ENCODE measurements at regions not wholly inside any gene's neighbourhood (a gene's known extent, or its start where the extent isn't known, plus 50 kb on each side); places are given as distances from the start of the nearest gene placed in this dataset.
A peak's percentile ranks its signal among the peaks of the same experiment; 100 is the strongest.
"Not testable (repeated sequence)": the region's sequence is repeated elsewhere in the genome, so short reads cannot be mapped to it uniquely, and the experiment has no call there.

DNA sequence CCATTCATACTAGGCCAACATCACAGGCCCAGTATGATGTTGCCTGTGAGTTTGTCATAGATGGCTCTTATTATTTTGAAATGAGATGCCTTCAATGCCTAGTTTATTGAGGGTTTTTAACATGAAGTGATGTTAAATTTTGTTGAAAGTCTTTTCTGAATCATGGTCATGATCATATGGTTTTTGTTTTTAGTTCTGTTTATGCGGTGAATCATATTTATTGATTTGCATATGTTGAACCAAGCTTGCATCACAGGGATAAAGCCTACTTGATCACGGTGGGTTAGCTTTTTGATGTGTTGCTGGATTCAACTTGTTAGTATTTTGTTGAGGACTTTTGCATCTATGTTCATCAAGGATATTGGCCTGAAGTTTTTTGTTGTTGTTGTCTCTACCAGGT is 195.8 kb upstream of the FN1 start:
- no peaks in the 10 kb centered on the region for H3K36me3 ChIP-seq (ENCODE audit: insufficient read depth, low read length)
- H4K20me1 ChIP-seq (ENCODE audit: insufficient read depth, low read length) = no peaks in the 10 kb centered on the region
- no peak overlapping the region for H2AFZ ChIP-seq (ENCODE audit: low read length)
- H3K4me1 ChIP-seq (ENCODE audit: insufficient read depth, low read length) = peaks cover 14% of the 10 kb centered on the region
- TF ChIP-seq, protein P1, sequence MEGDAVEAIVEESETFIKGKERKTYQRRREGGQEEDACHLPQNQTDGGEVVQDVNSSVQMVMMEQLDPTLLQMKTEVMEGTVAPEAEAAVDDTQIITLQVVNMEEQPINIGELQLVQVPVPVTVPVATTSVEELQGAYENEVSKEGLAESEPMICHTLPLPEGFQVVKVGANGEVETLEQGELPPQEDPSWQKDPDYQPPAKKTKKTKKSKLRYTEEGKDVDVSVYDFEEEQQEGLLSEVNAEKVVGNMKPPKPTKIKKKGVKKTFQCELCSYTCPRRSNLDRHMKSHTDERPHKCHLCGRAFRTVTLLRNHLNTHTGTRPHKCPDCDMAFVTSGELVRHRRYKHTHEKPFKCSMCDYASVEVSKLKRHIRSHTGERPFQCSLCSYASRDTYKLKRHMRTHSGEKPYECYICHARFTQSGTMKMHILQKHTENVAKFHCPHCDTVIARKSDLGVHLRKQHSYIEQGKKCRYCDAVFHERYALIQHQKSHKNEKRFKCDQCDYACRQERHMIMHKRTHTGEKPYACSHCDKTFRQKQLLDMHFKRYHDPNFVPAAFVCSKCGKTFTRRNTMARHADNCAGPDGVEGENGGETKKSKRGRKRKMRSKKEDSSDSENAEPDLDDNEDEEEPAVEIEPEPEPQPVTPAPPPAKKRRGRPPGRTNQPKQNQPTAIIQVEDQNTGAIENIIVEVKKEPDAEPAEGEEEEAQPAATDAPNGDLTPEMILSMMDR (IDR thresholded peaks at IDR 0.05; ENCODE audit: extremely low read depth, low read depth, low read length) = no peak
- H3K27ac ChIP-seq (ENCODE audit: low read depth, low read length) = no peak overlapping the region
- H3K4me2 ChIP-seq (ENCODE audit: insufficient read depth, low read length) = no peak overlapping the region
- no peak overlapping the region for H3K4me3 ChIP-seq (ENCODE audit: insufficient read depth, low read length)
- H3K27me3 ChIP-seq (ENCODE audit: insufficient read depth, low read length) = no peaks in the 10 kb centered on the region
- no peak for DNase-seq (ENCODE audit: insufficient read length, low spot score, missing footprints)
- H3K9me3 ChIP-seq (ENCODE audit: low read depth, low read length) = no peaks in the 10 kb centered on the region
- no peaks in the 10 kb centered on the region for H3K79me2 ChIP-seq (ENCODE audit: insufficient read depth, low read length)

DNA sequence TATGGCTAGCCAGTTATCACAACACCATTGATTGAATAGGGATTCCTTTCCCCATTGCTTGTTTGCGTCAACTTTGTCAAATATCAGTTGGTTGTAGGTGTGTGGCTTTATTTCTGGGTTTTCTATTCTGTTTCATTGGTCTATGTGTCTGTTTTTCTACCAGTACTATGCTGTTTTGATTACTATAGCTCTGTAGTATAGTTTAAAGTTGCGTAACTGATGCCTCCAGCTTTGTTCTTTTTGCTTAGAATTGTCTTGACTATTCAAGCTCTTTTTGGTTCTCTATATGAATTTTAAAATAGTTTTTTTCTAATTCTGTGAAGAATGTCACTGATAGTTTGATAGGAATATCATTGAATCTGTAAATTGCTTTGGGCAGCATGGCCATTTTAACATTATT is 194.9 kb upstream of the FN1 start:
- not testable (repeated sequence) for H2AFZ ChIP-seq (ENCODE audit: low read length); H3K4me3 ChIP-seq (ENCODE audit: insufficient read depth, low read length); DNase-seq (ENCODE audit: insufficient read length, low spot score, missing footprints); H3K27me3 ChIP-seq (ENCODE audit: insufficient read depth, low read length); H4K20me1 ChIP-seq (ENCODE audit: insufficient read depth, low read length); H3K27ac ChIP-seq (ENCODE audit: low read depth, low read length); H3K79me2 ChIP-seq (ENCODE audit: insufficient read depth, low read length); H3K9me3 ChIP-seq (ENCODE audit: low read depth, low read length); H3K4me2 ChIP-seq (ENCODE audit: insufficient read depth, low read length); H3K36me3 ChIP-seq (ENCODE audit: insufficient read depth, low read length)
- peaks cover 20% of the 10 kb centered on the region for H3K4me1 ChIP-seq (ENCODE audit: insufficient read depth, low read length)

DNA sequence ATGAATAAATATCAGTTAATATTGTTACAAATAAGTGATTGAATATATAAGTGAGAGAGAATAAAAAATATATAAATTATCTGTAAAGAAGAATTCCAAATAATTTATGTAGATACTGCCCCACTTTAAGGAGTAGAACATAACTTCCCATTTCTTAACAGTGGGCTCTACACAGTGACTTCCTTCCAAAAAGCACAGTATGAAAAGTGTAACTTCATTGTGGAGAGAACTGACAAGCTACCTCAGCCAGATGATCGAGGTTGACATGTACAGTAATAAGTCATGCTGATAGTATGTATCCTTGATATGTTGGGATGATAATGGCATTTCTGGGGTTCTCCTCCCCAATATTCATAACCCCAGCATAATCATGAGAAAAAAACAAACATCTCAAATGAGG is 191.9 kb upstream of the FN1 start:
- Histone ChIP-seq H3K27me3 (ENCODE audit: insufficient read depth, low read length) (no peaks in the 10 kb centered on the region), H2AFZ (ENCODE audit: low read length) (no peak overlapping the region), H3K79me2 (ENCODE audit: insufficient read depth, low read length) (no peaks in the 10 kb centered on the region), H3K36me3 (ENCODE audit: insufficient read depth, low read length) (no peaks in the 10 kb centered on the region), H3K27ac (ENCODE audit: low read depth, low read length) (peak overlapping the region; percentile 85), H3K4me1 (ENCODE audit: insufficient read depth, low read length) (peaks cover 34% of the 10 kb centered on the region), H3K4me2 (ENCODE audit: insufficient read depth, low read length) (no peak overlapping the region), H3K9me3 (ENCODE audit: low read depth, low read length) (no peaks in the 10 kb centered on the region), H4K20me1 (ENCODE audit: insufficient read depth, low read length) (no peaks in the 10 kb centered on the region), H3K4me3 (ENCODE audit: insufficient read depth, low read length) (no peak overlapping the region)
- DNase-seq (ENCODE audit: insufficient read length, low spot score, missing footprints) = no peak
- TF ChIP-seq, protein P1 (IDR thresholded peaks at IDR 0.05; ENCODE audit: extremely low read depth, low read depth, low read length) = no peak

DNA sequence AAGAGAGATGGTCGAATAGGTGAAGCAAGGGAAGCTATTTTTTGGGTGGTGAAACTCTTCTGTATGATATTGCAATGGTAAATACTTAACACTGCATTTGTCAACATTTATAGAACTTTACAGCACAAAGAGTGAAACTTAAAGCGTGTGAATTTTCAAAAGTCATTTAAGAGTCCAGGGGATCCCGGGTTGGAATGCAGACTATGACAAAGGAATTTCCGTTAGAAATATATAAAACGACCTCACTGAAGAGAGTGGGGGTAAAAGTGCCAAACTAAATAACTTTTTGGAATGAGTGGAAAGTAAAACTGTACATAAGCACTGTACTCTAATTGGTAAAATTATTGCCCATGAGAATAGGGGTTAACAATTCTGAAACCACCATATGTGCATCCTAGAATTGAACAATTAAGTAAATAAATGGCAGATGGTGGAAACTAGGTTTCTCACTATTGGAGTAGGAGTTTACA is 191.0 kb upstream of the FN1 start:
- no peaks in the 10 kb centered on the region for H4K20me1 ChIP-seq (ENCODE audit: insufficient read depth, low read length)
- DNase-seq (ENCODE audit: insufficient read length, low spot score, missing footprints) = peak; percentile 35
- peak overlapping the region; percentile 19 for H2AFZ ChIP-seq (ENCODE audit: low read length)
- H3K9me3 ChIP-seq (ENCODE audit: low read depth, low read length) = no peaks in the 10 kb centered on the region
- H3K4me2 ChIP-seq (ENCODE audit: insufficient read depth, low read length) = peak overlapping the region; percentile 65
- no peaks in the 10 kb centered on the region for H3K36me3 ChIP-seq (ENCODE audit: insufficient read depth, low read length)
- no peaks in the 10 kb centered on the region for H3K27me3 ChIP-seq (ENCODE audit: insufficient read depth, low read length)
- H3K4me3 ChIP-seq (ENCODE audit: insufficient read depth, low read length) = peak overlapping the region; percentile 2
- H3K79me2 ChIP-seq (ENCODE audit: insufficient read depth, low read length) = no peaks in the 10 kb centered on the region
- H3K27ac ChIP-seq (ENCODE audit: low read depth, low read length) = peak overlapping the region; percentile 85
- peaks cover 34% of the 10 kb centered on the region for H3K4me1 ChIP-seq (ENCODE audit: insufficient read depth, low read length)
- TF ChIP-seq, protein P1 (IDR thresholded peaks at IDR 0.05; ENCODE audit: extremely low read depth, low read depth, low read length) = no peak

Data from osteoblast (primary cell).